ENCODE measurements at regions not wholly inside any gene's neighbourhood (a gene's known extent, or its start where the extent isn't known, plus 50 kb on each side); places are given as distances from the start of the nearest gene placed in this dataset.

DNA sequence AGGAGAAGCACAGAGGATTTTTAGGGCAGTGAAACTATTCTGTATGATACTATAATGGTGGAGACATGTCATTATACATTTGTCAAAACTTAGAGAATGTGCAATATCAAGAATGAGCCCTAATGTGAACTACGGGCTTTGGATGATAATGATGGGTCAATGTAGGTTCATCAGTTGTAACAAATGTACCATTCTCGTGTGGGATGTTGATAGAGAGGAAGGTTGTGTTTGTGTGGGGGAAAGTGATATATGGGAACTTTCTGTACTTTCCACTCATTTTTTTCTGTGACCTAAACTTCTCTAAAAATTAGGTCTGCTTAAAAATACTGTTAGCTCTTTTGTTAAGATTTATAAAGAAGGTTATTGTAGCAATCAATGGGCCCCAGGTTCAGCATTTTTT lies 138.9 kb downstream of the SPATA31D1 start:
- TF ChIP-seq, protein P1, sequence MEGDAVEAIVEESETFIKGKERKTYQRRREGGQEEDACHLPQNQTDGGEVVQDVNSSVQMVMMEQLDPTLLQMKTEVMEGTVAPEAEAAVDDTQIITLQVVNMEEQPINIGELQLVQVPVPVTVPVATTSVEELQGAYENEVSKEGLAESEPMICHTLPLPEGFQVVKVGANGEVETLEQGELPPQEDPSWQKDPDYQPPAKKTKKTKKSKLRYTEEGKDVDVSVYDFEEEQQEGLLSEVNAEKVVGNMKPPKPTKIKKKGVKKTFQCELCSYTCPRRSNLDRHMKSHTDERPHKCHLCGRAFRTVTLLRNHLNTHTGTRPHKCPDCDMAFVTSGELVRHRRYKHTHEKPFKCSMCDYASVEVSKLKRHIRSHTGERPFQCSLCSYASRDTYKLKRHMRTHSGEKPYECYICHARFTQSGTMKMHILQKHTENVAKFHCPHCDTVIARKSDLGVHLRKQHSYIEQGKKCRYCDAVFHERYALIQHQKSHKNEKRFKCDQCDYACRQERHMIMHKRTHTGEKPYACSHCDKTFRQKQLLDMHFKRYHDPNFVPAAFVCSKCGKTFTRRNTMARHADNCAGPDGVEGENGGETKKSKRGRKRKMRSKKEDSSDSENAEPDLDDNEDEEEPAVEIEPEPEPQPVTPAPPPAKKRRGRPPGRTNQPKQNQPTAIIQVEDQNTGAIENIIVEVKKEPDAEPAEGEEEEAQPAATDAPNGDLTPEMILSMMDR (IDR thresholded peaks at IDR 0.05), result no peak
- TF ChIP-seq POLR2A (IDR thresholded peaks at IDR 0.05), result no peak

Data from testis (tissue), 2 donors.